ENCODE measurements at regions not wholly inside any gene's neighbourhood (a gene's known extent, or its start where the extent isn't known, plus 50 kb on each side); places are given as distances from the start of the nearest gene placed in this dataset.
"Not testable (repeated sequence)": the region's sequence is repeated elsewhere in the genome, so short reads cannot be mapped to it uniquely, and the experiment has no call there.

- DNase-seq (ENCODE audit: low read depth in 2 of 2): no peak
Observed at GRCh38 chr4:78660559-78660958, 109.0 kb downstream of the ANXA3 start.

GRCh38 chr4:78661086-78661690 is 109.6 kb downstream of the ANXA3 start:
- DNase-seq (ENCODE audit: low read depth in 2 of 2): no peak

- no peak for DNase-seq (ENCODE audit: low read depth in 2 of 2)
Observed at GRCh38 chr4:78661921-78662521, 110.5 kb downstream of the ANXA3 start.

- DNase-seq (ENCODE audit: low read depth in 2 of 2): no peak
Observed at GRCh38 chr4:78662658-78663057, 111.1 kb downstream of the ANXA3 start.

GRCh38 chr4:78664296-78664695 is 111.9 kb upstream of the BMP2K start:
- DNase-seq (ENCODE audit: low read depth in 2 of 2): not testable (repeated sequence)

- DNase-seq (ENCODE audit: low read depth in 2 of 2): no peak
Observed at GRCh38 chr4:78665216-78665770, 110.9 kb upstream of the BMP2K start.

- DNase-seq (ENCODE audit: low read depth in 2 of 2): no peak
Observed at GRCh38 chr4:78666830-78667258, 109.3 kb upstream of the BMP2K start.

- DNase-seq (ENCODE audit: low read depth in 2 of 2): no peak
Observed at GRCh38 chr4:78667325-78667724, 108.8 kb upstream of the BMP2K start.

GRCh38 chr4:78667764-78668163 is 108.4 kb upstream of the BMP2K start:
- no peak for DNase-seq (ENCODE audit: low read depth in 2 of 2)

GRCh38 chr4:78669453-78669852 is 106.7 kb upstream of the BMP2K start:
- DNase-seq (ENCODE audit: low read depth in 2 of 2): no peak

GRCh38 chr4:78671903-78672815 is 104.0 kb upstream of the BMP2K start:
- no peak for DNase-seq (ENCODE audit: low read depth in 2 of 2)

GRCh38 chr4:78673337-78673736 is 102.8 kb upstream of the BMP2K start:
- DNase-seq (ENCODE audit: low read depth in 2 of 2): no peak

GRCh38 chr4:78675325-78675724 is 100.8 kb upstream of the BMP2K start:
- DNase-seq (ENCODE audit: low read depth in 2 of 2): no peak

- DNase-seq (ENCODE audit: low read depth in 2 of 2): no peak
Observed at GRCh38 chr4:78682070-78682469, 94.1 kb upstream of the BMP2K start.

GRCh38 chr4:78683352-78683751 is 92.8 kb upstream of the BMP2K start:
- no peak for DNase-seq (ENCODE audit: low read depth in 2 of 2)

- DNase-seq (ENCODE audit: low read depth in 2 of 2): no peak
Observed at GRCh38 chr4:78684325-78685079, 91.6 kb upstream of the BMP2K start.

GRCh38 chr4:78687818-78688217 is 88.3 kb upstream of the BMP2K start:
- DNase-seq (ENCODE audit: low read depth in 2 of 2): no peak

GRCh38 chr4:78688366-78688765 is 87.8 kb upstream of the BMP2K start:
- DNase-seq (ENCODE audit: low read depth in 2 of 2): no peak

- no peak for DNase-seq (ENCODE audit: low read depth in 2 of 2)
Observed at GRCh38 chr4:78689261-78689660, 86.9 kb upstream of the BMP2K start.

GRCh38 chr4:78689700-78690323 is 86.3 kb upstream of the BMP2K start:
- no peak for DNase-seq (ENCODE audit: low read depth in 2 of 2)

GRCh38 chr4:78691334-78691754 is 84.8 kb upstream of the BMP2K start:
- DNase-seq (ENCODE audit: low read depth in 2 of 2): no peak
